K562 (cell line): ENCODE measurements at regions not wholly inside any gene's neighbourhood (a gene's known extent, or its start where the extent isn't known, plus 50 kb on each side); places are given as distances from the start of the nearest gene placed in this dataset.

Experiments
- CHD2 ChIP-seq: IDR thresholded peaks from 2 replicates; pipeline ENCODE4 v1.6.1; 2011; ENCODE audit warnings: low read depth, low read length
- HDAC2 ChIP-seq: fragments of 450-650 bp; IDR thresholded peaks from 2 replicates; pipeline ENCODE4 v1.6.1; 2016; ENCODE audit warnings: mild to moderate bottlenecking
- MTA3 ChIP-seq: fragments of 450-650 bp; formaldehyde crosslinking; IDR thresholded peaks from 2 replicates; pipeline ENCODE4 v1.6.1; 2017; ENCODE audit warnings: mild to moderate bottlenecking, borderline replicate concordance
- PHF8 ChIP-seq: fragments of 200-600 bp; sonication (generic); IDR thresholded peaks from 2 replicates; pipeline ENCODE4 v1.6.1; 2012; ENCODE audit warnings: mixed run types, mild to moderate bottlenecking, inconsistent platforms, low read length, moderate library complexity, borderline replicate concordance
- ZNF766 ChIP-seq: fragments of 200-800 bp; sonication (Bioruptor generic); conservative IDR thresholded peaks from 2 replicates; pipeline ENCODE4 v1.6.1; 2016; ENCODE audit warnings: missing genetic modification characterization, missing compliant biosample characterization
- TF ChIP-seq, protein P1 (sequence below), 2 experiments: fragments of 450-650 bp in 1 of 2; sonication (generic) in 1 of 2; formaldehyde crosslinking in 1 of 2; IDR thresholded peaks in 1 of 2; conservative IDR thresholded peaks in 1 of 2; 2 replicates each; pipeline versions ENCODE4 v1.6.1 to v1.8.1; 2016 to 2023; ENCODE audit warnings: mild to moderate bottlenecking in 2 of 2, moderate library complexity in 2 of 2, inconsistent platforms in 1 of 2, missing genetic modification reagents in 1 of 2

DNA sequence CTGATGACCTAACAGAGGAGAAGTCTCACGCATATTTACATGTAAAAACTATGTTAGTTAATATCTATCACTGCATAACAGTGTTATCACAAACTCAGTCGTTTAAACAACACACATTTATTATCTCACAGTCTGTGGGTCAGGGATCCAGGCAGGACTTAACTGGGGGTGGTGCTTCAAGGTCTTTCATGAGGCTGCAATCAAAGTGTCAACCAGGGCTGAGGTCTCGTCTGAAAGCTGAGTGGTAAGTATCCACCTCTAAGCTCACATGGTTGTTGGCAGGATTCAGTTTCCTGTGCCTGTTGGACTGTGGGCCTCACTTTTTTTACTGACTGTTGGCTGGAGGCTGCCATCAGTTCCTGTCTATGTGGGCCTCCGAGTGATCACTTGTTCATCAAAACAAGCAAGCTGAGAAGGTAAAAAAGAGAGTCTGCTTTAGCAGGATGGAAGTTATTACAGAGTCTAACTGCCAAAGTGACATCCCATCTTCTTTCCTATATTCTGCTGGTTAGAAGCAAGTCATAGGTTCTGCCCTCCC is 188.6 kb downstream of the CARTPT start:
- no peak for TF ChIP-seq CHD2
- no peak for TF ChIP-seq ZNF766 (CRISPR knock-in tag)
- TF ChIP-seq, protein P1, sequence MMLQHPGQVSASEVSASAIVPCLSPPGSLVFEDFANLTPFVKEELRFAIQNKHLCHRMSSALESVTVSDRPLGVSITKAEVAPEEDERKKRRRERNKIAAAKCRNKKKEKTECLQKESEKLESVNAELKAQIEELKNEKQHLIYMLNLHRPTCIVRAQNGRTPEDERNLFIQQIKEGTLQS (IDR thresholded peaks at IDR 0.05), result no peak
- TF ChIP-seq, protein P1 (CRISPR knock-in tag; conservative IDR thresholded peaks at IDR 0.05), result no peak
- no peak for TF ChIP-seq HDAC2
- no peak for TF ChIP-seq MTA3
- no peak for TF ChIP-seq PHF8
